Lung (tissue), 11 donors: ENCODE measurements at regions not wholly inside any gene's neighbourhood (a gene's known extent, or its start where the extent isn't known, plus 50 kb on each side); places are given as distances from the start of the nearest gene placed in this dataset.

ENCODE experiments used
- ATAC-seq: fragments of 200-7000 bp; cut with Tn5 transposase; one replicate; pipeline ENCODE4 v1.9.1; 2020; ENCODE audit warnings: moderate number of reproducible peaks; ENCODE audit not compliant: insufficient read depth, low FRiP score
- DNase-seq, 3 donors: peaks; one replicate each; pipeline ENCODE4 v3.0.0-alpha.2; 2013 to 2017
- H3K27ac ChIP-seq, 2 donors: one replicate each; pipeline ENCODE4 v1.5.1; 2013; ENCODE audit warnings: mild to moderate bottlenecking in 2 of 2, moderate library complexity in 2 of 2, control low read depth in 1 of 2, inconsistent platforms in 1 of 2, low read depth in 1 of 2, low read length in 1 of 2
- H3K27me3 ChIP-seq, 3 donors: one replicate each; pipeline ENCODE4 v1.5.1; 2013; ENCODE audit warnings: low read length in 2 of 3; ENCODE audit not compliant: control insufficient read depth in 3 of 3, insufficient read depth in 3 of 3
- H3K36me3 ChIP-seq, 4 donors: one replicate each; pipeline ENCODE4 v1.5.1; 2013; ENCODE audit warnings: low read length in 4 of 4, mild to moderate bottlenecking in 1 of 4, moderate library complexity in 1 of 4; ENCODE audit not compliant: control insufficient read depth in 4 of 4, insufficient read depth in 4 of 4
- H3K4me1 ChIP-seq, 5 donors: one replicate each; pipeline ENCODE4 v1.5.1; 2013; ENCODE audit warnings: low read length in 5 of 5, mild to moderate bottlenecking in 2 of 5, moderate library complexity in 1 of 5; ENCODE audit not compliant: control insufficient read depth in 5 of 5, insufficient read depth in 5 of 5
- H3K4me3 ChIP-seq: one replicate; pipeline ENCODE4 v1.5.1; 2013; ENCODE audit warnings: mild to moderate bottlenecking, control low read depth, moderate library complexity
- H3K9ac ChIP-seq, 2 donors: one replicate each; pipeline ENCODE4 v1.5.1; 2013; ENCODE audit warnings: low read length in 2 of 2, control low read depth in 1 of 2; ENCODE audit not compliant: insufficient read depth in 1 of 2
- H3K9me3 ChIP-seq, 4 donors: one replicate each; pipeline ENCODE4 v1.5.1; 2013; ENCODE audit warnings: low read length in 3 of 4, mild to moderate bottlenecking in 1 of 4, moderate library complexity in 1 of 4; ENCODE audit not compliant: control insufficient read depth in 4 of 4, insufficient read depth in 3 of 4
- CTCF ChIP-seq: IDR thresholded peaks from 2 replicates; pipeline ENCODE4 v1.5.1; 2012; ENCODE audit warnings: mild to moderate bottlenecking; ENCODE audit errors: control extremely low read depth, extremely low read depth
- WGBS, 2 donors: extraction: QIAGEN DNeasy Blood & Tissue Kit; methylation state at CpG; one replicate each; pipeline ENCODE4 v1.1.7; 2013; 5-methylcytosine and 5-hydroxymethylcytosine counted together
- donor health status: control.
- donor health status: control.
- donor health status: Bipolar disorder and iron deficiency.
- donor health status: healthy.
- donor health status: DM: yes; HTN: yes; CAD: no.

DNA sequence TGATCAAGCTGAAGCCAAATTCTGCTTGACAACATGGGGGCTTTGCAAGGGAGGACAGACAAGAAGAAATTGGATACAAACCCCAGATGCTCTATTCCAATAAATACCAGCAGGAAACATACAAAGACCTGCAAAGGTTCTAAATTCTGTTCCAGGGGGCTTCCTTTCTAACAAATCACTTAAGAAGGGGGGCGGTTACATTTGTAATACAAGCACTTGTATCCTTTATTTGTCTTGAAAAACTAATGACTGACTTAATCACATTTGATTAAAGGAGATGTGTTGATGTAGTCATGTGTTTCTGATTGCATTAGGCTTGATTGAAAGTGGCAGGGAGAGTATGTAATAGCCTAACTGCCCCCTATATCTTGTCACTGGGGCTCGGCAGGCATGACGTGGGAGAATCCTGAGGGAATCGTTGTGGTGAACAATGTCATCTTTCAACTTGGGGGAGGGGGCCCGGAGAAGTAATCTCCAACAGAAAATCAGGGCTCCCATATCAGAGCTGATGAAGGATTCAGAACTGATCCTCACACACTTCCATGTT is 361.7 kb downstream of the INSC start:
- no peak for ATAC-seq
- Histone ChIP-seq H3K4me1 (no peaks in the 10 kb centered on the region), H3K27ac (no peak overlapping the region), H3K36me3 (no peaks in the 10 kb centered on the region), H3K27me3 (no peaks in the 10 kb centered on the region), H3K9me3 (no peaks in the 10 kb centered on the region), H3K9ac (no peak overlapping the region), H3K4me3 (no peak overlapping the region)
- WGBS, 2 donors, result 74 to 80% methylated on average over 5 of the region's 5 CpGs
- no peak for DNase-seq
- no peak for TF ChIP-seq CTCF

- ATAC-seq, result no peak
- WGBS, 2 donors, result 76 to 86% methylated on average over 2 of the region's 2 CpGs
Measured at GRCh38 chr11:15481871-15482270, 367.1 kb downstream of the INSC start.

DNA sequence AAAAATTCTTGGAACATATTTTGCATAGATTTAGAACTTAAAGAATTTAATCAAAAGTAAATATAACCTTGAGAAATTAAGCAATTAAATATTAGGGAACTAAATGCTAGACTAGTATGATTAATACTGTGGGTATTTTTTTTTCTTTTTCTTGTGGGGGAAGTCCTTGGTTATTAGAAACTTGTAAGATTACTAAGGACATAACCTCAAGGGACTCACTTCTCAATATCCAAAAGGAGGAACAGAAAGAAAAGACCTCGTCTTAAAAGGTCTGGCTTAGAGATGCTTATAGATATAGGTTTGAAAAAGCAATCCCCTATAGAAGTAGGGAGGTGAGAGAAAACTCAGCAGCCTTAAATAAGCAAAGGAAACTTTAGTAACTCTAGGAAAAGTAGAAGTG is 368.5 kb downstream of the INSC start:
- TF ChIP-seq CTCF, result no peak
- Histone ChIP-seq H3K36me3 (no peaks in the 10 kb centered on the region), H3K4me3 (no peak overlapping the region), H3K27me3 (no peaks in the 10 kb centered on the region), H3K9ac (no peak overlapping the region), H3K27ac (no peak overlapping the region), H3K4me1 (no peaks in the 10 kb centered on the region), H3K9me3 (peaks cover 0 to under 1% (median 0%) of the 10 kb centered on the region in 4 donors)
- DNase-seq (no peak), ATAC-seq (no peak)
- WGBS, 2 donors, result 46 to 79% methylated on average over 1 of the region's 1 CpG

More at GRCh38 chr11:15481871-15482270, 367.1 kb downstream of the INSC start:
- no peak for TF ChIP-seq CTCF
- no peak overlapping the region for H3K27ac ChIP-seq
- H3K4me1 ChIP-seq, result no peaks in the 10 kb centered on the region
- no peaks in the 10 kb centered on the region for H3K27me3 ChIP-seq
- H3K9ac ChIP-seq, result no peak overlapping the region
- no peaks in the 10 kb centered on the region for H3K36me3 ChIP-seq
- H3K9me3 ChIP-seq, result no peaks in the 10 kb centered on the region
- no peak for DNase-seq
- H3K4me3 ChIP-seq, result no peak overlapping the region

DNA sequence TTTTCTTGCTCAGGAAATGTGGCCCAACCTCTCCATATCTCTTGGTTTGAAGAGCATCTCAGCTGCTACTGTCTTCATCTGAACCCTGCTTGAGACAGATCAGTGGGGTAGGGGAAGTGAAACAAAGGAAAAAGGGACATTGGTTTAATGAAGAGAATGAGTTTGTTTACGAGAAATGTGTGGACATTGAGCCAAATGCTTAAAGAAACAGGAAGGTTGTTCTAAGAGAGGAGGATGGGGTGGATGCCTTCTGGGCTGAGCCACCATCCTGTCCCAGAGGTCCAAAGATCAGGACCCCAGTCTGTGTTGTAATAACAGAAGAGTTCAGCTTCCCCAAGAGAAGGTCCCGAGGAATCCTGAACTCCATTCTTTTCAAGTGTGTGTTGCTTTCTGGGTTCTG is 369.7 kb downstream of the INSC start:
- WGBS, 2 donors, result 52 to 64% methylated on average over 2 of the region's 2 CpGs
- ATAC-seq, result no peak
- TF ChIP-seq CTCF, result no peak
- Histone ChIP-seq H3K27me3 (no peaks in the 10 kb centered on the region), H3K27ac (no peak overlapping the region), H3K4me3 (no peak overlapping the region), H3K9me3 (peaks cover 0 to 2% (median 0%) of the 10 kb centered on the region in 4 donors), H3K9ac (no peak overlapping the region), H3K4me1 (no peaks in the 10 kb centered on the region), H3K36me3 (no peaks in the 10 kb centered on the region)
- DNase-seq, result no peak
